ENCODE measurements at regions not wholly inside any gene's neighbourhood (a gene's known extent, or its start where the extent isn't known, plus 50 kb on each side); places are given as distances from the start of the nearest gene placed in this dataset.
A peak's percentile ranks its signal among the peaks of the same experiment; 100 is the strongest.

DNA sequence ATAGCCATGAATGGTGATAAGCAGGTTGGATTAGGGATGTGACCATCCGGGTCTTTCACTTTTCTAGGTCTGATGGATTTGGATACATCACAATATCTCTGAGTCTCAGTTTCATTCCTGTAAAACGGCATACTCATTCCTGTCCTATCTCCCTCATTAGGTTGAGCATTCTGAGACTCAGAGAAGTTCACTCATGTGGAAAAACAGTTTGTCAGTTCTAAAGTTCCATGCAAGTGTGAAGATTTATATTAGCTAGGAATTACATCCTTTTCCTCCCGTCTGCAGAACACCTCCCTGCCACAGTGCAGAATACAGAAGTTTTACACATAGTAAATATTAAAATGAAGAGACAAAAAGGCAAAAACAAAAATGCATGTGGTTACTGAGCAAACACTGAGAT, 94.2 kb upstream of the SLC25A13 start:
- Histone ChIP-seq H3K36me3 (no peaks in the 10 kb centered on the region), H3K9me3 (no peaks in the 10 kb centered on the region), H3K27me3 (no peaks in the 10 kb centered on the region), H3K4me3 (no peak overlapping the region), H3K27ac (no peak overlapping the region), H3K4me1 (no peaks in the 10 kb centered on the region)
- no peak for DNase-seq
- WGBS, 2 donors: 75 to 81% methylated on average over 3 of the region's 3 CpGs
- no peak for TF ChIP-seq POLR2A (IDR thresholded peaks at IDR 0.05)
- intact Hi-C loops (cut with DNase I): loop anchor here (10.0 kb wide), 1 partner anchor 609 kb away; the partner anchor contains the start of gene DLX5

DNA sequence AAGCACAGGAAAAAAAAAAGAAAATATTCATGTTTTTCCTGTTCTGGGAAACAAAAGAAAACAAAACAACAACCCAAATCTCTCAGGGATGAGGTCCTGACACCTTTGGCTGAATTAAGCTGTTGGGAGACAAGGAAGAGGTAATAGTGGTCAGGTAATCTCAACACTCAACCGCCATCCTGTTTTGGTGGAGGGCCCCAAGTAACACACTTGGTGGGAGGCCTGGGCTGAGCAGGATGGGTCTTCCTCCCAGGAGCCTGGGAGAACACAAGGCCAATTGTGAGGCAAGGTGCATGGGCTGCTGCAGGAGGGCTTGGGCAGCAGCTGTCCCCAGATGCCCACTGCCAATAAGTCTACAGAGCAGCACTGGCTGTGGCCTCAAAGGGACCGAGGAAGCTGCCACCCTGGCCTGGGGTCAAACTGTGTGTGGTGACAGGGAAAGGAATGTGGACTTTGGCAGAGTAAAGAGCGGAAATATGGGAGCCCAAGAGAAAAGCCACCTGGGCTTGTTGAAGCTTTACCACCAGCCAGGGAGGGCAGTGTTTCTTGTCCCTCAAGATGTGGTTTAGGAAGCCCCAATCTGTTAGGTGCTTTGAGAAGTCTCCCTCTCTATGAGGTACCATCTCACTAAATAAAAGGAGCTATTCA, 93.5 kb upstream of the SLC25A13 start:
- H3K27ac ChIP-seq: no peak overlapping the region
- no peaks in the 10 kb centered on the region for H3K9me3 ChIP-seq
- no peaks in the 10 kb centered on the region for H3K27me3 ChIP-seq
- no peaks in the 10 kb centered on the region for H3K36me3 ChIP-seq
- 80 to 84% methylated on average over 3 of the region's 3 CpGs for WGBS, 2 donors
- H3K4me1 ChIP-seq: no peaks in the 10 kb centered on the region
- TF ChIP-seq POLR2AphosphoS5 (IDR thresholded peaks at IDR 0.05) (no peak), EP300 (IDR thresholded peaks at IDR 0.05) (no peak), POLR2A (IDR thresholded peaks at IDR 0.05) (no peak)
- TF ChIP-seq, protein P1, sequence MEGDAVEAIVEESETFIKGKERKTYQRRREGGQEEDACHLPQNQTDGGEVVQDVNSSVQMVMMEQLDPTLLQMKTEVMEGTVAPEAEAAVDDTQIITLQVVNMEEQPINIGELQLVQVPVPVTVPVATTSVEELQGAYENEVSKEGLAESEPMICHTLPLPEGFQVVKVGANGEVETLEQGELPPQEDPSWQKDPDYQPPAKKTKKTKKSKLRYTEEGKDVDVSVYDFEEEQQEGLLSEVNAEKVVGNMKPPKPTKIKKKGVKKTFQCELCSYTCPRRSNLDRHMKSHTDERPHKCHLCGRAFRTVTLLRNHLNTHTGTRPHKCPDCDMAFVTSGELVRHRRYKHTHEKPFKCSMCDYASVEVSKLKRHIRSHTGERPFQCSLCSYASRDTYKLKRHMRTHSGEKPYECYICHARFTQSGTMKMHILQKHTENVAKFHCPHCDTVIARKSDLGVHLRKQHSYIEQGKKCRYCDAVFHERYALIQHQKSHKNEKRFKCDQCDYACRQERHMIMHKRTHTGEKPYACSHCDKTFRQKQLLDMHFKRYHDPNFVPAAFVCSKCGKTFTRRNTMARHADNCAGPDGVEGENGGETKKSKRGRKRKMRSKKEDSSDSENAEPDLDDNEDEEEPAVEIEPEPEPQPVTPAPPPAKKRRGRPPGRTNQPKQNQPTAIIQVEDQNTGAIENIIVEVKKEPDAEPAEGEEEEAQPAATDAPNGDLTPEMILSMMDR (IDR thresholded peaks at IDR 0.05): no peak
- no peak overlapping the region for H3K4me3 ChIP-seq
- DNase-seq: no peak
- intact Hi-C loops (cut with DNase I): loop anchor here (10.0 kb wide), 1 partner anchor 609 kb away; the partner anchor contains the start of gene DLX5

DNA sequence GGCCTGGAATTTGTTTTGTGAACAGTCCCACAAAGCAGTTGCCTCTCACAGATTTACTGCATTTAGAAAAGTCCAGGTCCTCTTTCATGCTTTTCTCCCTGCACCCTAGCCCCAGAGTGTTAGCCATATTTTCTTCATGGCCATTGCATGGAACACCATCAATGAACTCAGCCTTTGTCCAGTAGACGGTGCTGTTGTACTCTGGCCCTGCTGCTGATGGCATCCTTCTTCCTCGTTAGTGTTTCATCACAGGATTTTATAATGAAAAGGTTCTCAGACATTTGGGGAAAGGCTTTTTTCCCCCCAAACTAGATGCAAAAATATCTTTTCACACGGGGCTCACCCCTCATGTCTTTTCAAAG, 93.0 kb upstream of the SLC25A13 start:
- intact Hi-C loops (cut with DNase I): loop anchor here (10.0 kb wide), 1 partner anchor 610 kb away; the partner anchor contains the start of gene DLX5
- Histone ChIP-seq H3K9me3 (no peaks in the 10 kb centered on the region), H3K4me3 (no peak overlapping the region), H3K27me3 (no peaks in the 10 kb centered on the region), H3K27ac (no peak overlapping the region), H3K4me1 (no peaks in the 10 kb centered on the region), H3K36me3 (no peaks in the 10 kb centered on the region)
- 21 to 34% methylated on average over 3 of the region's 3 CpGs for WGBS, 2 donors
- DNase-seq: no peak
- no peak for TF ChIP-seq POLR2AphosphoS5 (IDR thresholded peaks at IDR 0.05)
- TF ChIP-seq, protein P1 (IDR thresholded peaks at IDR 0.05): peak in 3 of 4 experiments; percentile 26 to 37 (median 26)

DNA sequence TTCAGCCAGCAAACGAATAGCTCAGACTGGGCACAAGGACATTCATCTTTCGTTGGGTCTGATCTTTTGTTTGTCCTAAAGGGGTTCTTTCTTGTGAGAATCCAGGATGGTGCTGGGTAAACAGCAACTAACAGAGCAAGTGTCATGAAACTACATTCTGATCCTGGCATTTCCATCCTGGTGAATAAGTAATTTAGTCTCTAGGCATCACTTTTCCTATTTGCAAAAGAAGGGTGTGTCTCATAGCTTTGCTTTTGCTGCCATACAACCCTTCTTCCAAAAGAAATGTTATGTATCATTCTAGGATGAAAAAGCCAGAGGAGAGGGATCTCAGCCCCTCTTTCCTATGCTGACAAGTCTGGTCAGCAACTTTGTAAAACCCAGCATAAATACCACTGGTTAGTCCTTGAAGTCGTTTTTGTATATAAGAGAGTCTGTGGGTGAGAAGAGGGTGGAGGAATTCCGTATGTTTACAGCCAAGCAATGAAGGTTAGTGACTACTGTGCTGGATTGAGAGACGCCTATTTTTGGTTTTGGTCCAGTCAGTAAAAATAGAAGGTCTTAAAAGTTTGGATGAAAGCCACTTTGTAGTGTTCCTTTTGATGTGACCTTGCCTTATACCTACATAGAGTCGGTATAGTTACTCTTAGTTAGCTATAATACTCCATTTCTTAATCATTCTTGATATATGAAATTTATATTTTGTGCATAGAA, 88.4 kb upstream of the SLC25A13 start:
- no peaks in the 10 kb centered on the region for H3K36me3 ChIP-seq
- H3K4me1 ChIP-seq: no peaks in the 10 kb centered on the region
- intact Hi-C loops (cut with DNase I): loop anchor here (10.0 kb wide), 1 partner anchor 615 kb away; the partner anchor contains the start of gene DLX5
- no peak for DNase-seq
- no peaks in the 10 kb centered on the region for H3K27me3 ChIP-seq
- no peak overlapping the region for H3K4me3 ChIP-seq
- WGBS, 2 donors: 21 to 54% methylated on average over 6 of the region's 6 CpGs
- TF ChIP-seq POLR2A (IDR thresholded peaks at IDR 0.05) (no peak), EP300 (IDR thresholded peaks at IDR 0.05) (no peak), POLR2AphosphoS5 (IDR thresholded peaks at IDR 0.05) (no peak)
- TF ChIP-seq, protein P1 (IDR thresholded peaks at IDR 0.05): no peak
- H3K9me3 ChIP-seq: no peaks in the 10 kb centered on the region
- no peak overlapping the region for H3K27ac ChIP-seq

DNA sequence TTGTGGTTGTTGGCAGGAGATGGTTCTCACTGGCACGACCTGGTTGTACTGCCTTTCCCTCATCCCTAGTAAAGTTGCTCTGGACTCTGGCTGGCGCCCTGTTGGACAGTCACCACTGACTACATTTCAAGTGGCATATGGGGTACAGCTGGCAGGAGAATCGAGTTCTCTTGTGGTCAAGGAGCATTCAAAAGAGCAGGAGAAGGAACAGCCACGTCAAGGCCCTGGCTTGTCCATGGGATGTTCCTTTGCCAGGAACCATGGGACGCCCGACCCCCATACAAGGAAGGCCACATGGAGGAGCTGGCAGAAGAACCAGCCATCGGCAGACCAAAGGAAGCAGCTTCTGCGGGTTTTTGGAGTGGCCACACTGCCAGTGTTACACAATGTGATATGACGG, 87.0 kb upstream of the SLC25A13 start:
- H3K27me3 ChIP-seq: no peaks in the 10 kb centered on the region
- intact Hi-C loops (cut with DNase I): no loop called here
- H3K9me3 ChIP-seq: no peaks in the 10 kb centered on the region
- no peak for DNase-seq
- 92% methylated on average over 9 of the region's 9 CpGs for WGBS, 2 donors
- H3K4me3 ChIP-seq: no peak overlapping the region
- no peaks in the 10 kb centered on the region for H3K4me1 ChIP-seq
- no peak overlapping the region for H3K27ac ChIP-seq
- TF ChIP-seq, protein P1 (IDR thresholded peaks at IDR 0.05): no peak
- no peak for TF ChIP-seq EP300 (IDR thresholded peaks at IDR 0.05)
- TF ChIP-seq POLR2AphosphoS5 (IDR thresholded peaks at IDR 0.05): no peak
- TF ChIP-seq POLR2A (IDR thresholded peaks at IDR 0.05): no peak
- H3K36me3 ChIP-seq: no peaks in the 10 kb centered on the region

Data from sigmoid colon (tissue), 6 donors.